ENCODE measurements at regions not wholly inside any gene's neighbourhood (a gene's known extent, or its start where the extent isn't known, plus 50 kb on each side); places are given as distances from the start of the nearest gene placed in this dataset.

- no peak for DNase-seq (ENCODE audit: low read depth)
These were observed 1058.7 kb upstream of the WWC1 start for GRCh38 chr5:167232675-167233311.

- DNase-seq (ENCODE audit: low read depth): peak; percentile 8
These were observed 1057.8 kb upstream of the WWC1 start for GRCh38 chr5:167233507-167234220.

GRCh38 chr5:167241436-167242067 lies 1049.9 kb upstream of the WWC1 start:
- no peak for DNase-seq (ENCODE audit: low read depth)

DNA sequence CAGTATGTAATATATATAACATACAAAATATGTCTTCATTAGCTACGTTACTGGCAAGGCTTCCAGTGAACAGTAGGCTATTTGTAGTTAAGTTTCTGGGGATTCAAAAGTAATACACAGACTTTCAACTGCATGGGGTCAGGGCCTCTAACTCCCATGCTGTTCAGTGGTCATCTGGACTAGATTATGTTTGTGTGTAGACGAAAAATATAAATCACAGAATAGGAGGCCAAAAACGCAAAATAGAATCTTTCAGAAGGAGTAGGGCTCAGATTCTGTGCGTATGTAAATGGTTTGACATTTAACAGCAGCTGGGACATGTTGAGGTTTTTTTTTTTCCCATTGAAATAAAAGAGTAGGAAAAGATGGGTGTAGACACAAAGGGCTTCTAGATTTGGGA lies 1048.7 kb upstream of the WWC1 start:
- DNase-seq (ENCODE audit: low read depth): no peak

GRCh38 chr5:167243463-167243862 lies 1048.0 kb upstream of the WWC1 start:
- DNase-seq (ENCODE audit: low read depth): no peak

- DNase-seq (ENCODE audit: low read depth): peak; percentile 3
These were observed 1046.9 kb upstream of the WWC1 start for GRCh38 chr5:167244583-167244982.

- DNase-seq (ENCODE audit: low read depth): no peak
These were observed 1045.6 kb upstream of the WWC1 start for GRCh38 chr5:167245868-167246267.

- no peak for DNase-seq (ENCODE audit: low read depth)
These were observed 1043.6 kb upstream of the WWC1 start for GRCh38 chr5:167247816-167248215.

DNA sequence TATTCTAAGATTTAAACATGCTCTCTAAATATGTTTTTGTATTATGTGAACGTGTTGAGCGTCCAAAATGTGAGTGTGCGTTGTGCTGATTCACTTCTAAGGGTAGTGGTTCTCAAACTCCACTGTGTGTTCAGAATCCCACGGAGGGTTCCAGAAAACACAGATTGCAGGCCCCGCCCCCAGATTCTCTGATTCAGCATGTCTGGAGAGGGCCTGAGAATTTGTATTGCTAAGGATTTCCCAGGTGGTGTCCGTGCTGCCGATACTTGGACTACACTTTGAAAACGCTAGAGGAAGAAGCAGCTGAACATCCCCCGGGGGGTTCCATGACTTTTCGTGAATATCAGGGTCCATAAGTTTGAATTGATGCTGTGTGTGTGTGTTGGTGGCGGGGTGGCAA lies 1043.2 kb upstream of the WWC1 start:
- no peak for DNase-seq (ENCODE audit: low read depth)

- no peak for DNase-seq (ENCODE audit: low read depth)
These were observed 1040.4 kb upstream of the WWC1 start for GRCh38 chr5:167250996-167251395.

- DNase-seq (ENCODE audit: low read depth): no peak
These were observed 1037.3 kb upstream of the WWC1 start for GRCh38 chr5:167254132-167254531.

DNA sequence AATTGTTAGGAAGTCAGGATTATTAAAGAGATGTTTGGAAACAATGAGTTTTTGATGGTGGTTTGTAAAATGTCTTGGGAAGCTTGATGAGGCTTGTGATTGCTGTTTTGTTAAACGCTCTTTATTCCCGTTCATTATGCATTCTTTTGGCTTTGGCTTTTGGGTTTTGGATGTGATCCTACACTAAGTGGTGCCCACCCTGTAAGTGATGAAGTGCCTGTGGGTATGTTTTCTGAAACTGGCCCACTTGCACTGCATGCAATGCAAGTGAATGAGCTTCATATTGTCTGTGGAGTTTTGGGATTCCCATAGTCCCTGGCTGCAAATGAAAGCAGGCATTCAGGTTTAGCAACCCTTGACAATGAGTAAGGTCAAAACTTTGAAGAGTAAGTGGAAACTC lies 1035.5 kb upstream of the WWC1 start:
- DNase-seq (ENCODE audit: low read depth): no peak

GRCh38 chr5:167259806-167260205 lies 1031.6 kb upstream of the WWC1 start:
- DNase-seq (ENCODE audit: low read depth): no peak

DNA sequence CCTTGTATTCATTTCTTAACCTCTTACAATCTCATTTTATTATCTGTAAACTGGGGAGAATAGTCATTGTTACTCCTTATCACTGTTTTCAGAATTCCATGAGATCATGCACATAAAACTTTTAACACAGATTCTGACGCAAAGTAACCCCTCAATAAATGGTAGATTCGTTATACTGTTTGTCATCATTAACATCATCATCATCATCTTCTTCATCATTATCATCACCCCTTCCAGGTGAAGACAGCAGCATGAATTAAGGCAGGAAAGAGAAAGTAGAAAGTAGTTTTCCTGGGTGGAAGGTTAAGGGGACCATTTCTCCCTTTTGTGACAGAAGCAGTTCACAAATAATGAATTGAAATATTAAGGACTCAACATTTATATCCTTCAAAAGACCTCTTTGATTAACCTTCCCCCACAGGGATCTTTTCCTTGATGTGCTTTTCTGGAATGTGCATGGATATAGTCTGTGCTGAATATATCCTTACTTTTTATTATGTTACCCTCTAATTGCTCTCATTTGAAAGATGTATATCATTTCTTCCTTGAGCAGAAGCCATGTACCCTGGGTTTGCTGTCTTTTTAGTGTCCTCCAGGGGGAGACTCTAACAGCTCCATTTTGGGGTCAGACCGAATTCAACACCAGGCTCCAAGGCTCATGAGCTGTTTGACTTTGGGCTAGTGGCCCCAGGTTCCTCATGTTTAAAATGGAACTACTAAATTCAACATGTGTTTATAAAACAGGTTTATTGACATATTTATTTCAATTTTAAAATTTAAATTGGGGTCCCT lies 1029.9 kb upstream of the WWC1 start:
- no peak for DNase-seq (ENCODE audit: low read depth)

DNA sequence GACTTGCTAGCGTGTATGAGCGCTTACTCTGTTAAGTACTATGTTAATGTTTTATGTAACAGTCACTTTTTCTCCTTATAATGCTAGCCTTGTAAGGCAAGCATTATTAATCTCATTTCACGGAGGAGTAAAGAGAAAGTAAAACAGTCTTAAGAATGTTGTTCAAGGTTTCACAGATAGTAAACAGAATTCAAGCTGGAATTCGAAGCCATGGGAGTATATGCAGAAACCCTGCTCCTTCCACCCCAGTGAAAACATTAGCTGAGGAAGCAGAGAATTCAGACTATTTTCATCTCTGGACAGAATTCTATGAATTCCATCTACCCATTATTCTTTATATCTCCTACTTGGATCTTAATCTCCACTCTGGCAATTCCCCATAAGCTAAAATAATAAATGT lies 1028.3 kb upstream of the WWC1 start:
- DNase-seq (ENCODE audit: low read depth): no peak

DNA sequence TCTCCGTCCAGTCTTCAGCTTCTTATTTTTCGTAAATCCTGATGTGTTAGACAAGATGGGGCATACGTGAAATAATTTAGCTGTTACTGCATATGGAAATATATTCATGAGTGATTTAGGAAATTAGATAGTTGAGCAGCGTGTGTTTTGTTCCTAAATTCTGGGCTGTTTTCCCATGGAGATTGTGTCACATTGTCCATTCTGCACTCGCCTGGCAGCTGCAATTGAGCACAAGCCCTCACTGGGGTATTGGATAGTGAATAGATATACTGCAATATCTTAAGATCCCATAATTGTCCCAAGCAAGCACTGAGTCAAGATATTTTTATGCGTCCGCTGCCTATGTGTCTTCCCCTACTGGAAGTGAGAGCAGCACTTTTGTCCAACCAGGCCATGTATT lies 1027.1 kb upstream of the WWC1 start:
- DNase-seq (ENCODE audit: low read depth): no peak

DNA sequence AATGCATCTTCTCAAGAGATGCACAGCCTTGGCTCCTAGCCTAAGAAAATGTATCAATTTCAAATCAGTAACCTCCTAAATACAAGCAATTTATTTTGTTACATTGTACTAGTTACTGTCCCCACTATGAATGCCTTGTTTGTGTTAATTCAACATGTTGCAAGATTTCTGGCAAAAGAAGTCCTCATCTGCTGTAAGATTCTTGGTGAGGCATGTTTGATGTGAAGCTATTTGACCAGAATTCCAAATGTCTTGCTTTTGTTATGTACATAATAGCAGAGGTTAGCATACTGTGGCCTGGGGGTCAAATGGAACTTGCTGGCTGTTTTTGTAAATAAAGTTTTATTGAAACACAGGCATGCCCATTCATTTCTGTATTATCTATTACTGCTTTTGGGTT lies 1023.1 kb upstream of the WWC1 start:
- no peak for DNase-seq (ENCODE audit: low read depth)

DNA sequence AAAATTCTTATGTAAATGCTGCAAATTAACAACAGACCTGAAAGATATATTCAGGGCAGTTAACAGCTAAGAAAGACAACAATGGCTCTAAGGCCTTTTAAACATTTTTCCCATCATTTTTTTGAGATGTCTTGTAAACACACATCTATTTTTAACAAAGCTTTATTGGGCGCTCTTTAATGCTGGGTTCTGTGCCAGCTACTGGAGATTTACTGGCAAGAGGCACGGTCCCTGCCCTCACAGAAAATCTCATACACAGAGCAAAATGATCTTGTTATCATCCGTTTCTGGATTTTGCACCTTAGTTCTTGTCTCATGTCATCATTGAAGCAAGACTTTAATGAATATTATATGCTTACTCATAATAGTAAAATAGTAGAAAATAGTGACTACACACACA lies 1022.3 kb upstream of the WWC1 start:
- DNase-seq (ENCODE audit: low read depth): no peak

- DNase-seq (ENCODE audit: low read depth): no peak
These were observed 1020.4 kb upstream of the WWC1 start for GRCh38 chr5:167271081-167271480.

- no peak for DNase-seq (ENCODE audit: low read depth)
These were observed 1019.9 kb upstream of the WWC1 start for GRCh38 chr5:167271511-167271910.

DNA sequence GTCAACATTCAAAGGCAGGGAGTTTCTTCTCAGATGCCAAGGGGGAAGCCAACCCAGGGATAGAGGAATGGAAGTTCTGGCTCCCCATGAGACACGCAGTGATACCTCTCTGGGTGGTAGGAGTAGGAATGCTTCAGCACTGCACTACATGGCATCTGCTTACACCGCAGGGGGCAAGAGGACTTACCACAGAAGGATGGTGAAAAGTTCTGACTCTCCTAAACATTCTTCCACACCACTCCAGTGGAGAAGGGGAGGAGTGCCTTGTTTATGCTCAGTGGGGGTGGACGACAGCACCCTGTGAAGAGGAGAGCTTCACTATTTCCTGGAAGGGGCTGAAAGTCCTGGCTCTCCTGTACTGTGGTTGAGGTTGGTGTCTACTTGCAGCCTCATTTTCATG lies 1011.3 kb upstream of the WWC1 start:
- DNase-seq (ENCODE audit: low read depth): no peak

DNA sequence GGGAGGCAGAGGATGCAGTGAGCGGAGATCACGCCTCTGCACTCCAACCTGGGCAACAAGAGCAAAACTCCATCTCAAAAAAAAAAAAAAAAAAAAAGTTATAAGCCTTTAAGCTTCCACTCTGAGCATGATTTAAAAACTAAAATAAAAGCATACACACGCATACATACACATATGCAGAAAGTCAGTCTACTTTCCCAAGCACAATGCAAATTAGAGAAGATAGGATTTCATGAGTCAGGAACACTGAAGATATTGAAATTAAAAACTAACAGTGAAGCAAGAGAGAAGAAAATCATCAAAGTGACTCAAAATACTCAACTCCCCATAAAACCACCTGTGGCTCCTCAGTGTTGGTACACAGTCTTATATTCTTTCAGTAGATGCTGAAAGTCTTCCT lies 1009.5 kb upstream of the WWC1 start:
- DNase-seq (ENCODE audit: low read depth): no peak

DNA sequence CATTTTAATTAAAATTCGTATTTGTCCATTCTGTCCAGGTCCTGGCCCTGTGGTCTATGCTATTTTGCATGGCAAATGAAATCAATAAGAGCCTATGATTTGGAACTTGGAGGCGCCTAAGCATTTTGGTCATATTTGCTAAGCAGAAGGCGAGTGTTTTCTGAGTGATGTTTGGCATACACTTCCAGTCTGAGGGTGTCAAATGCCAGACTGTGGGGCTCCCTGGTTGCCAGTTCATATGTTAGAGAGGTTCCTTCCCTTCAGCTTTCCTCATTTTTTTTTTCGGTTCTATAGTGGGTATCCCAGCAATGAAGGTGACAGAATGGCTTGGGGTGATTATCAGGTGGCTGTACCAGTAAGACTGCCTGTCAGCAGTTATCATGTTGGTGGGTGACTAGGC lies 1007.8 kb upstream of the WWC1 start:
- DNase-seq (ENCODE audit: low read depth): no peak
